OCI-LY3 (cell line): ENCODE measurements at regions not wholly inside any gene's neighbourhood (a gene's known extent, or its start where the extent isn't known, plus 50 kb on each side); places are given as distances from the start of the nearest gene placed in this dataset.

Experiments
- H2AFZ ChIP-seq: fragments of 200-600, 300-600 bp; shearing (Covaris generic); 2 replicates; pipeline ENCODE4 v1.6.0; 2014; ENCODE audit warnings: antibody characterized with exemption, low read depth, low read length
- H3K27ac ChIP-seq: fragments of 200-600, 300-600 bp; sonication (generic); 2 replicates; pipeline ENCODE4 v1.5.1; 2014; ENCODE audit warnings: mild to moderate bottlenecking, low read length, moderate library complexity, mixed read lengths
- H3K27me3 ChIP-seq: fragments of 200-600, 300-600 bp; sonication (generic); 2 replicates; pipeline ENCODE4 v1.6.1; 2014; ENCODE audit warnings: low read depth, low read length, mixed read lengths
- H3K36me3 ChIP-seq: fragments of 200-600, 300-600 bp; sonication (generic); replicated peaks from 2 replicates; pipeline ENCODE3; 2014; ENCODE audit warnings: low read depth, low read length, mixed read lengths
- H3K4me1 ChIP-seq: fragments of 300-600, 200-600 bp; sonication (generic); 2 replicates; pipeline ENCODE4 v1.6.1; 2014; ENCODE audit warnings: low read length, mixed read lengths
- H3K4me2 ChIP-seq: fragments of 200-600, 300-600 bp; sonication (generic); 2 replicates; pipeline ENCODE4 v1.6.1; 2014; ENCODE audit warnings: low read length, mixed read lengths
- H3K4me3 ChIP-seq: fragments of 300-600, 200-600 bp; sonication (generic); 2 replicates; pipeline ENCODE4 v1.5.1; 2014; ENCODE audit warnings: antibody characterized with exemption, mild to moderate bottlenecking, low read length, moderate library complexity
- H3K79me2 ChIP-seq: fragments of 300-600, 200-600 bp; shearing (Covaris generic); 2 replicates; pipeline ENCODE4 v1.6.1; 2014; ENCODE audit warnings: mild to moderate bottlenecking, low read length, mixed read lengths
- H3K9ac ChIP-seq: fragments of 300-600, 200-600 bp; shearing (Covaris generic); 2 replicates; pipeline ENCODE4 v1.6.0; 2014; ENCODE audit warnings: mild to moderate bottlenecking, low read length, moderate library complexity
- H3K9me3 ChIP-seq: fragments of 200-600, 300-600 bp; shearing (Covaris generic); 2 replicates; pipeline ENCODE4 v1.6.1; 2014; ENCODE audit warnings: low read length, mixed read lengths; ENCODE audit not compliant: insufficient read depth
- H4K20me1 ChIP-seq: fragments of 200-600, 300-600 bp; sonication (generic); 2 replicates; pipeline ENCODE4 v1.6.1; 2016; ENCODE audit warnings: low read length, mixed read lengths; ENCODE audit not compliant: insufficient read depth
- CTCF ChIP-seq: fragments of 200-600, 300-600 bp; sonication (generic); IDR thresholded peaks from 2 replicates; pipeline ENCODE4 v1.5.1; 2014; ENCODE audit warnings: antibody characterized with exemption, low read length, low read depth
- EZH2phosphoT487 ChIP-seq: fragments of 200-600 bp; shearing (Covaris generic); IDR thresholded peaks from 2 replicates; pipeline ENCODE4 v1.6.1; 2018; ENCODE audit warnings: antibody characterized with exemption, mixed run types, low read depth

- H2AFZ ChIP-seq = no peak overlapping the region
- TF ChIP-seq EZH2phosphoT487 (no peak), CTCF (no peak)
- H3K4me2 ChIP-seq = no peak overlapping the region
- no peaks in the 10 kb centered on the region for H3K36me3 ChIP-seq
- H3K79me2 ChIP-seq = no peaks in the 10 kb centered on the region
- no peak overlapping the region for H3K9ac ChIP-seq
- no peaks in the 10 kb centered on the region for H4K20me1 ChIP-seq
- H3K4me1 ChIP-seq = no peaks in the 10 kb centered on the region
- no peaks in the 10 kb centered on the region for H3K27me3 ChIP-seq
- no peak overlapping the region for H3K4me3 ChIP-seq
- H3K27ac ChIP-seq = no peak overlapping the region
- H3K9me3 ChIP-seq = no peaks in the 10 kb centered on the region
Measured at GRCh38 chr4:181194096-181194495, 1049.1 kb upstream of the TENM3 start.

GRCh38 chr4:181200076-181200475, 1043.1 kb upstream of the TENM3 start:
- H3K27ac ChIP-seq = no peak overlapping the region
- no peaks in the 10 kb centered on the region for H3K9me3 ChIP-seq
- no peaks in the 10 kb centered on the region for H4K20me1 ChIP-seq
- H3K4me1 ChIP-seq = peaks cover 4% of the 10 kb centered on the region; the same call in 1 of the 2 replicates
- H3K4me3 ChIP-seq = no peak overlapping the region
- H3K4me2 ChIP-seq = no peak overlapping the region
- no peaks in the 10 kb centered on the region for H3K36me3 ChIP-seq
- no peak for TF ChIP-seq CTCF
- TF ChIP-seq EZH2phosphoT487 = no peak
- no peaks in the 10 kb centered on the region for H3K27me3 ChIP-seq
- H3K79me2 ChIP-seq = no peaks in the 10 kb centered on the region
- no peak overlapping the region for H3K9ac ChIP-seq
- H2AFZ ChIP-seq = no peak overlapping the region

- Histone ChIP-seq H3K27me3 (no peaks in the 10 kb centered on the region), H4K20me1 (no peaks in the 10 kb centered on the region), H3K9ac (no peak overlapping the region), H3K36me3 (no peaks in the 10 kb centered on the region), H3K9me3 (no peaks in the 10 kb centered on the region), H3K4me3 (no peak overlapping the region), H3K4me1 (peaks cover 4% of the 10 kb centered on the region; the same call in 1 of the 2 replicates), H2AFZ (0 out of 2 replicates have a peak overlapping the region, but pooled peaks have one; percentile 29), H3K4me2 (no peak overlapping the region), H3K79me2 (no peaks in the 10 kb centered on the region), H3K27ac (no peak overlapping the region)
- TF ChIP-seq EZH2phosphoT487 = no peak
- no peak for TF ChIP-seq CTCF
Measured at GRCh38 chr4:181202240-181202639, 1041.0 kb upstream of the TENM3 start.

- no peak overlapping the region for H3K4me3 ChIP-seq
- no peaks in the 10 kb centered on the region for H4K20me1 ChIP-seq
- H3K9me3 ChIP-seq = no peaks in the 10 kb centered on the region
- H3K4me1 ChIP-seq = peaks cover 4% of the 10 kb centered on the region; the same call in 1 of the 2 replicates
- no peak overlapping the region for H3K9ac ChIP-seq
- H3K27me3 ChIP-seq = no peaks in the 10 kb centered on the region
- H3K79me2 ChIP-seq = no peaks in the 10 kb centered on the region
- no peak overlapping the region for H3K27ac ChIP-seq
- no peak overlapping the region for H2AFZ ChIP-seq
- H3K4me2 ChIP-seq = no peak overlapping the region
- H3K36me3 ChIP-seq = no peaks in the 10 kb centered on the region
- TF ChIP-seq EZH2phosphoT487 = no peak
- no peak for TF ChIP-seq CTCF
Measured at GRCh38 chr4:181204109-181204508, 1039.1 kb upstream of the TENM3 start.
